Immature natural killer cell (primary cell): ENCODE measurements at regions not wholly inside any gene's neighbourhood (a gene's known extent, or its start where the extent isn't known, plus 50 kb on each side); places are given as distances from the start of the nearest gene placed in this dataset.
"Not testable (repeated sequence)": the region's sequence is repeated elsewhere in the genome, so short reads cannot be mapped to it uniquely, and the experiment has no call there.

Experiments
- DNase-seq, 3 donors: peaks; one replicate each; pipeline ENCODE4 v3.0.0; 2022; ENCODE audit warnings: mixed read lengths in 1 of 3
- H3K27ac Mint-ChIP-seq, 6 donors: one replicate each; pipeline ENCODE4 v1.8.0; 2020; ENCODE audit warnings: mixed read lengths in 6 of 6, mild to moderate bottlenecking in 5 of 6, inconsistent platforms in 4 of 6, moderate library complexity in 3 of 6
- H3K27me3 Mint-ChIP-seq, 3 donors: one replicate each; pipeline ENCODE4 v1.8.0; 2020 to 2021; ENCODE audit warnings: low read depth in 3 of 3, mild to moderate bottlenecking in 3 of 3, mixed read lengths in 3 of 3, moderate library complexity in 3 of 3, inconsistent platforms in 1 of 3
- H3K36me3 Mint-ChIP-seq, 3 donors: one replicate each; pipeline ENCODE4 v1.8.0; 2020; ENCODE audit warnings: mixed read lengths in 3 of 3, inconsistent platforms in 2 of 3, mild to moderate bottlenecking in 2 of 3
- H3K4me1 Mint-ChIP-seq, 2 donors: one replicate each; pipeline ENCODE4 v1.8.0; 2020; ENCODE audit warnings: inconsistent platforms in 2 of 2, mild to moderate bottlenecking in 2 of 2, mixed read lengths in 2 of 2, moderate library complexity in 1 of 2
- H3K4me3 Mint-ChIP-seq, 5 donors: one replicate each; pipeline ENCODE4 v1.8.0; 2020; ENCODE audit warnings: mild to moderate bottlenecking in 5 of 5, mixed read lengths in 5 of 5, inconsistent platforms in 3 of 5, moderate library complexity in 3 of 5
- H3K9me3 Mint-ChIP-seq, 6 donors: one replicate each; pipeline ENCODE4 v1.8.0; 2020; ENCODE audit warnings: mild to moderate bottlenecking in 6 of 6, mixed read lengths in 6 of 6, inconsistent platforms in 4 of 6, moderate library complexity in 3 of 6

GRCh38 chr10:22158426-22158825 lies 59.4 kb downstream of the EBLN1 start:
- DNase-seq = no peak
- Mint-ChIP-seq H3K9me3 (no peaks in the 10 kb centered on the region), H3K27me3 (peaks cover 4 to 10% (median 5%) of the 10 kb centered on the region in 3 donors), H3K4me1 (peaks cover 7 to 11% of the 10 kb centered on the region in 2 donors), H3K36me3 (no peaks in the 10 kb centered on the region), H3K27ac (no peak overlapping the region), H3K4me3 (no peak overlapping the region)

- H3K4me1 Mint-ChIP-seq = peaks cover 7 to 11% of the 10 kb centered on the region in 2 donors
- no peak overlapping the region for H3K4me3 Mint-ChIP-seq
- no peak overlapping the region for H3K27ac Mint-ChIP-seq
Observed at GRCh38 chr10:22156750-22157149, 61.1 kb downstream of the EBLN1 start.

GRCh38 chr10:22152403-22152802 lies 65.4 kb downstream of the EBLN1 start:
- no peak for DNase-seq
- H3K4me3 Mint-ChIP-seq = no peak overlapping the region
- no peaks in the 10 kb centered on the region for H3K4me1 Mint-ChIP-seq
- peaks cover 8 to 15% (median 13%) of the 10 kb centered on the region in 3 donors for H3K27me3 Mint-ChIP-seq
- H3K36me3 Mint-ChIP-seq = no peaks in the 10 kb centered on the region
- peaks cover 0 to 15% (median 6%) of the 10 kb centered on the region in 6 donors for H3K9me3 Mint-ChIP-seq
- H3K27ac Mint-ChIP-seq = no peak overlapping the region

More at GRCh38 chr10:22156750-22157149, 61.1 kb downstream of the EBLN1 start:
- Mint-ChIP-seq H3K27me3 (peaks cover 4 to 12% (median 5%) of the 10 kb centered on the region in 3 donors), H3K9me3 (peaks cover 0 to 3% (median 2%) of the 10 kb centered on the region in 6 donors), H3K36me3 (no peaks in the 10 kb centered on the region)
- no peak for DNase-seq

- no peak for DNase-seq
- no peak overlapping the region for H3K27ac Mint-ChIP-seq
- no peak overlapping the region for H3K4me3 Mint-ChIP-seq
- peaks cover 6 to 15% (median 9%) of the 10 kb centered on the region in 3 donors for H3K27me3 Mint-ChIP-seq
- no peaks in the 10 kb centered on the region for H3K4me1 Mint-ChIP-seq
- peaks cover 2 to 23% (median 8%) of the 10 kb centered on the region in 6 donors for H3K9me3 Mint-ChIP-seq
- peaks cover 0 to 6% (median 0%) of the 10 kb centered on the region in 3 donors for H3K36me3 Mint-ChIP-seq
Observed at GRCh38 chr10:22150842-22151241, 67.0 kb downstream of the EBLN1 start.

- Mint-ChIP-seq H3K4me1 (no peaks in the 10 kb centered on the region), H3K36me3 (peaks cover 0 to 6% (median 0%) of the 10 kb centered on the region in 3 donors), H3K27me3 (peaks cover 6 to 15% (median 9%) of the 10 kb centered on the region in 3 donors), H3K27ac (no peak overlapping the region), H3K9me3 (peaks cover 2 to 23% (median 8%) of the 10 kb centered on the region in 6 donors), H3K4me3 (no peak overlapping the region)
- DNase-seq = no peak
Observed at GRCh38 chr10:22148961-22149360, 68.9 kb downstream of the EBLN1 start.

GRCh38 chr10:22145873-22146272 lies 71.9 kb downstream of the EBLN1 start:
- H3K4me1 Mint-ChIP-seq, DNase-seq, H3K4me3 Mint-ChIP-seq, H3K27ac Mint-ChIP-seq, H3K36me3 Mint-ChIP-seq, H3K27me3 Mint-ChIP-seq: not testable (repeated sequence)
- peaks cover 0 to 12% (median 5%) of the 10 kb centered on the region in 6 donors for H3K9me3 Mint-ChIP-seq

- H3K27ac Mint-ChIP-seq = no peak overlapping the region
- peaks cover 6% of the 10 kb centered on the region in 2 donors for H3K4me1 Mint-ChIP-seq
- no peaks in the 10 kb centered on the region for H3K36me3 Mint-ChIP-seq
- no peaks in the 10 kb centered on the region for H3K9me3 Mint-ChIP-seq
- H3K4me3 Mint-ChIP-seq = no peak overlapping the region
- no peak for DNase-seq
- peaks cover 0 to 2% (median 0%) of the 10 kb centered on the region in 3 donors for H3K27me3 Mint-ChIP-seq
Observed at GRCh38 chr10:22137542-22137941, 80.3 kb downstream of the EBLN1 start.

GRCh38 chr10:22135591-22135990 lies 82.2 kb downstream of the EBLN1 start:
- no peak for DNase-seq
- Mint-ChIP-seq H3K27me3 (peaks cover 0 to 2% (median 0%) of the 10 kb centered on the region in 3 donors), H3K9me3 (no peaks in the 10 kb centered on the region), H3K36me3 (no peaks in the 10 kb centered on the region), H3K27ac (no peak overlapping the region), H3K4me1 (peaks cover 6% of the 10 kb centered on the region in 2 donors), H3K4me3 (no peak overlapping the region)

GRCh38 chr10:22133749-22134624 lies 83.8 kb downstream of the EBLN1 start:
- Mint-ChIP-seq H3K4me1 (peaks cover 6% of the 10 kb centered on the region in 2 donors), H3K36me3 (peaks cover 0 to 4% (median 0%) of the 10 kb centered on the region in 3 donors), H3K27ac (no peak overlapping the region), H3K9me3 (no peaks in the 10 kb centered on the region), H3K27me3 (peaks cover 0 to 2% (median 0%) of the 10 kb centered on the region in 3 donors), H3K4me3 (no peak overlapping the region)
- no peak for DNase-seq

GRCh38 chr10:22130824-22131223 lies 87.0 kb downstream of the EBLN1 start:
- not testable (repeated sequence) for DNase-seq, H3K4me1 Mint-ChIP-seq, H3K27me3 Mint-ChIP-seq, H3K4me3 Mint-ChIP-seq, H3K36me3 Mint-ChIP-seq, H3K9me3 Mint-ChIP-seq, H3K27ac Mint-ChIP-seq

GRCh38 chr10:22129612-22130011 lies 88.2 kb downstream of the EBLN1 start:
- not testable (repeated sequence) for H3K27ac Mint-ChIP-seq, H3K27me3 Mint-ChIP-seq, H3K36me3 Mint-ChIP-seq, H3K4me1 Mint-ChIP-seq, DNase-seq, H3K4me3 Mint-ChIP-seq, H3K9me3 Mint-ChIP-seq

GRCh38 chr10:22121181-22121580 lies 96.6 kb downstream of the EBLN1 start:
- not testable (repeated sequence) for H3K4me1 Mint-ChIP-seq, H3K27ac Mint-ChIP-seq, DNase-seq, H3K36me3 Mint-ChIP-seq, H3K4me3 Mint-ChIP-seq
- H3K27me3 Mint-ChIP-seq = peaks cover 1 to 24% (median 9%) of the 10 kb centered on the region in 3 donors
- peaks cover 0 to 11% (median 6%) of the 10 kb centered on the region in 6 donors for H3K9me3 Mint-ChIP-seq

GRCh38 chr10:22120072-22120471 lies 97.7 kb downstream of the EBLN1 start:
- DNase-seq, H3K4me3 Mint-ChIP-seq, H3K36me3 Mint-ChIP-seq, H3K27ac Mint-ChIP-seq, H3K4me1 Mint-ChIP-seq: not testable (repeated sequence)
- peaks cover 1 to 32% (median 9%) of the 10 kb centered on the region in 3 donors for H3K27me3 Mint-ChIP-seq
- peaks cover 0 to 11% (median 6%) of the 10 kb centered on the region in 6 donors for H3K9me3 Mint-ChIP-seq

- Mint-ChIP-seq H3K9me3 (peaks cover 0 to 11% (median 6%) of the 10 kb centered on the region in 6 donors), H3K27me3 (peaks cover 2 to 34% (median 9%) of the 10 kb centered on the region in 3 donors)
- DNase-seq, H3K4me1 Mint-ChIP-seq, H3K4me3 Mint-ChIP-seq, H3K36me3 Mint-ChIP-seq, H3K27ac Mint-ChIP-seq: not testable (repeated sequence)
Observed at GRCh38 chr10:22119575-22119974, 98.2 kb downstream of the EBLN1 start.
